Natural killer cell (primary cell): ENCODE measurements at regions not wholly inside any gene's neighbourhood (a gene's known extent, or its start where the extent isn't known, plus 50 kb on each side); places are given as distances from the start of the nearest gene placed in this dataset.
"Not testable (repeated sequence)": the region's sequence is repeated elsewhere in the genome, so short reads cannot be mapped to it uniquely, and the experiment has no call there.

ENCODE experiments used
- ATAC-seq, 3 donors: fragments of 150-1000 bp in 2 of 3; fragments of 200-7000 bp in 1 of 3; cut with Tn5 transposase; 1 replicate in 1 of 3; 2 replicates in 2 of 3; pipeline ENCODE4 v1.10.0; 2021; ENCODE audit warnings: mild to moderate bottlenecking in 2 of 3, moderate library complexity in 2 of 3
- DNase-seq, 2 donors: peaks; one replicate each; pipeline versions ENCODE4 v3.0.0 to v3.0.0-alpha.2; 2013 to 2021; ENCODE audit warnings: mixed read lengths in 1 of 2
- H3K27ac ChIP-seq: one replicate; pipeline ENCODE4 v1.5.1; 2013; ENCODE audit warnings: mild to moderate bottlenecking, low read length
- H3K27me3 ChIP-seq: one replicate; pipeline ENCODE4 v1.6.1; 2013; ENCODE audit warnings: low read length; ENCODE audit not compliant: control insufficient read depth, insufficient read depth
- H3K36me3 ChIP-seq: one replicate; pipeline ENCODE4 v1.6.1; 2013; ENCODE audit warnings: low read length; ENCODE audit not compliant: control insufficient read depth, insufficient read depth
- H3K4me1 ChIP-seq: one replicate; pipeline ENCODE4 v1.6.1; 2013; ENCODE audit warnings: low read length; ENCODE audit not compliant: control insufficient read depth, insufficient read depth
- H3K4me3 ChIP-seq: one replicate; pipeline ENCODE4 v1.5.1; 2013; ENCODE audit warnings: low read length
- H3K9me3 ChIP-seq: one replicate; pipeline ENCODE4 v1.6.1; 2013; ENCODE audit warnings: low read length; ENCODE audit not compliant: control insufficient read depth, insufficient read depth
- H3K27ac Mint-ChIP-seq, 2 donors: one replicate each; pipeline ENCODE4 v1.8.0; 2022; ENCODE audit warnings: mild to moderate bottlenecking in 2 of 2, mixed read lengths in 2 of 2, moderate library complexity in 1 of 2
- H3K27me3 Mint-ChIP-seq, 2 donors: one replicate each; pipeline ENCODE4 v1.8.0; 2022; ENCODE audit warnings: low read depth in 2 of 2, mixed read lengths in 2 of 2
- H3K36me3 Mint-ChIP-seq: one replicate; pipeline ENCODE4 v1.8.0; 2022; ENCODE audit warnings: mixed read lengths
- H3K4me1 Mint-ChIP-seq, 2 donors: one replicate each; pipeline ENCODE4 v1.8.0; 2022; ENCODE audit warnings: mixed read lengths in 2 of 2
- H3K4me3 Mint-ChIP-seq: one replicate; pipeline ENCODE4 v1.8.0; 2022; ENCODE audit warnings: mild to moderate bottlenecking, moderate library complexity, mixed read lengths
- H3K9me3 Mint-ChIP-seq, 2 donors: one replicate each; pipeline ENCODE4 v1.8.0; 2022; ENCODE audit warnings: mixed read lengths in 2 of 2
- CTCF ChIP-seq: fragments of 200-600 bp; IDR thresholded peaks from one replicate; pipeline ENCODE4 v1.8.0; 2022; ENCODE audit warnings: antibody characterized with exemption
- WGBS: methylation state at CpG from one replicate; pipeline ENCODE4 v1.1.7; 2013; ENCODE audit warnings: missing lambda C conversion rate; ENCODE audit not compliant: insufficient coverage; 5-methylcytosine and 5-hydroxymethylcytosine counted together
- intact Hi-C: fragments of 100-400 bp; cut with micrococcal nuclease; formaldehyde crosslinking; loops from one replicate; pipeline ENCODE4 v1.14.2; 2022

GRCh38 chr2:58762176-58762781 is 521.2 kb upstream of the FANCL start:
- peaks cover 10% of the 10 kb centered on the region in 2 donors for H3K4me1 Mint-ChIP-seq
- no peaks in the 10 kb centered on the region for H3K9me3 Mint-ChIP-seq
- 17% methylated on average over 3 of the region's 5 CpGs for WGBS
- H3K4me3 Mint-ChIP-seq, result no peak overlapping the region
- H3K27ac Mint-ChIP-seq, result no peak overlapping the region
- no peaks in the 10 kb centered on the region for H3K36me3 Mint-ChIP-seq
- ATAC-seq, result peak in 1 of 3 donors; percentile 39
- intact Hi-C loops, result no loop called here
- Histone ChIP-seq H3K27ac (no peak overlapping the region), H3K4me1 (no peaks in the 10 kb centered on the region), H3K27me3 (no peaks in the 10 kb centered on the region), H3K9me3 (no peaks in the 10 kb centered on the region), H3K4me3 (no peak overlapping the region), H3K36me3 (no peaks in the 10 kb centered on the region)
- no peak for TF ChIP-seq CTCF
- H3K27me3 Mint-ChIP-seq, result peaks cover 4 to 5% of the 10 kb centered on the region in 2 donors
- peak in 1 of 2 donors; percentile 35 for DNase-seq

DNA sequence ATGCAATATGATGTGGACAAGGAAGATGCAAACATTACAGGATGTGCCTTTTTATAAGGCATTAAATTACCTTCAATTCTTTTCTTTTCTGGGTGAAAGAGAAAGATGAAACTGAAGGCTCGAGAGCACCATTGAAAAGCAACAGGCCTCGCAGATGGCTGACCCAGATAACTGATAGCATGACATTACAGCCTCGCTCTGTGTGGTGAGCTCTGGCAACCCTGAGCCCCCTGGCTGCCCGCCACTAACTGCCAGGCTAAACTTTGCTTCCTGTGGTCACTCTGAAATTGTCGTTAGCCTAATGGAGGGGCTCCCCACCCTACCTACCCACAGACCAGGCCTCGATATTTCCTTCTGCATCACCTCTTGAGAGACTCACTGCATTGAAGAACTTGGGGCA is 516.8 kb upstream of the FANCL start:
- DNase-seq, result no peak
- peaks cover 0 to 2% of the 10 kb centered on the region in 2 donors for H3K27me3 Mint-ChIP-seq
- H3K4me1 ChIP-seq, result no peaks in the 10 kb centered on the region
- H3K4me3 ChIP-seq, result no peak overlapping the region
- H3K9me3 ChIP-seq, result no peaks in the 10 kb centered on the region
- ATAC-seq, result peak in 1 of 3 donors; percentile 28
- TF ChIP-seq CTCF, result no peak
- no peaks in the 10 kb centered on the region for H3K27me3 ChIP-seq
- no peaks in the 10 kb centered on the region for H3K36me3 Mint-ChIP-seq
- no peaks in the 10 kb centered on the region for H3K9me3 Mint-ChIP-seq
- no peak overlapping the region for H3K4me3 Mint-ChIP-seq
- H3K27ac Mint-ChIP-seq, result no peak overlapping the region
- 21% methylated on average over 6 of the region's 6 CpGs for WGBS
- peaks cover 15 to 16% of the 10 kb centered on the region in 2 donors for H3K4me1 Mint-ChIP-seq
- H3K27ac ChIP-seq, result no peak overlapping the region
- intact Hi-C loops, result no loop called here
- no peaks in the 10 kb centered on the region for H3K36me3 ChIP-seq

DNA sequence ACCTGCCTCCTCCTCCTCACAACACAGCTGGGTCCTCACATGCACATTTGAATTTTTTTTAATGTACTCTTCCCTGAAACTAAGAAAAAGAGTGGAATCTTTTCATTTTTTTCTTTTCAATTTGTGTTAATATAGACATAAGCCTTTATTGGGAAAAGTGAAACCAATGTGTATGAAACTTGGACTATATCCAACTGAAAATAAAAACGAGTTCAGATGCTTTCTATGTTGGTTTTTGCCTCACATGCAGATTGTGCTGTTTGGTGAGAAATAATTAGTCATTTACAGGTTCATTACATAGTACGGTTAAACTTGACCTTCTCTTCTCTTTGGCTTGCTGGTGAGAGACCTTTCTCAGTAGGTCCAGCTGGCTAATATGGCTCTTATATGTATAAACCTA is 515.2 kb upstream of the FANCL start:
- Histone ChIP-seq H3K36me3 (no peaks in the 10 kb centered on the region), H3K4me1 (no peaks in the 10 kb centered on the region), H3K27ac (no peak overlapping the region), H3K27me3 (no peaks in the 10 kb centered on the region), H3K4me3 (no peak overlapping the region), H3K9me3 (no peaks in the 10 kb centered on the region)
- Mint-ChIP-seq H3K27ac (no peak overlapping the region), H3K4me1 (peaks cover 15 to 16% of the 10 kb centered on the region in 2 donors), H3K4me3 (no peak overlapping the region), H3K36me3 (no peaks in the 10 kb centered on the region), H3K27me3 (no peaks in the 10 kb centered on the region), H3K9me3 (no peaks in the 10 kb centered on the region)
- DNase-seq (no peak), ATAC-seq (no peak)
- no peak for TF ChIP-seq CTCF
- intact Hi-C loops, result no loop called here
- 29% methylated on average over 2 of the region's 2 CpGs for WGBS

DNA sequence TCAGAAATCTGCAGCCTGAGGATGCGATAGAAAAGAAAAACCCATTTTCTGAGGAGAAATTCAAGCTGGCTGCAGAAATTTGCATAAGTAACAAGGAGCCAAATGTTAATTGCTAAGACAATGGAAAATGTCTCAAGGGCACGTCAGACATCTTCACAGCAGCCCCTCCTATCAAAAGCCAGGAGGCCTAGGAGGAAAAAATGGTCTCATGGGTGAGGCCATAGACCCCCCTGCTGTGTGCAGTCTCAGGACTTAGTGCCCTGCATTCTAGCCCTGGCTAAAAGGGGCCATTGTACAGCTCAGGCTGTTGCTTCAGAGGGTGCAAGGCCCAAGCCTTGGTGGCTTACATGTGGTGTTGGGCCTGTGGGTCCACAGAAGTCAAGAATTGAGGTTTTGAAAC is 511.4 kb upstream of the FANCL start:
- intact Hi-C loops, H3K27ac ChIP-seq, H3K4me1 ChIP-seq, H3K9me3 ChIP-seq, H3K36me3 Mint-ChIP-seq, H3K27me3 ChIP-seq, H3K4me3 ChIP-seq, ATAC-seq, H3K9me3 Mint-ChIP-seq, DNase-seq, H3K4me1 Mint-ChIP-seq, H3K4me3 Mint-ChIP-seq, H3K36me3 ChIP-seq, H3K27me3 Mint-ChIP-seq, H3K27ac Mint-ChIP-seq: not testable (repeated sequence)
- 58% methylated on average over 2 of the region's 2 CpGs for WGBS

- H3K4me1 ChIP-seq, intact Hi-C loops, H3K4me3 ChIP-seq, DNase-seq, H3K27ac Mint-ChIP-seq, H3K27ac ChIP-seq, H3K4me1 Mint-ChIP-seq, H3K27me3 Mint-ChIP-seq, H3K4me3 Mint-ChIP-seq, H3K27me3 ChIP-seq, H3K36me3 ChIP-seq, H3K9me3 ChIP-seq, H3K9me3 Mint-ChIP-seq, ATAC-seq, H3K36me3 Mint-ChIP-seq: not testable (repeated sequence)
- WGBS, result 100% methylated on average over 1 of the region's 3 CpGs
These were observed 510.6 kb upstream of the FANCL start for GRCh38 chr2:58751676-58752075.
